Testis (tissue), 2 donors: ENCODE measurements at regions not wholly inside any gene's neighbourhood (a gene's known extent, or its start where the extent isn't known, plus 50 kb on each side); places are given as distances from the start of the nearest gene placed in this dataset.

Experiments used
- CTCF ChIP-seq, 3 experiments: fragments of 450-650 bp in 2 of 3; fragments of 200-600 bp in 1 of 3; sonication (generic) in 1 of 3; IDR thresholded peaks; one replicate each; pipeline ENCODE4 v1.5.1; 2016 to 2019; ENCODE audit warnings: antibody characterized with exemption in 3 of 3, mild to moderate bottlenecking in 2 of 3, moderate library complexity in 1 of 3
- POLR2A ChIP-seq: fragments of 450-650 bp; IDR thresholded peaks from one replicate; pipeline ENCODE4 v1.6.1; 2017; ENCODE audit warnings: antibody characterized with exemption, mild to moderate bottlenecking, moderate library complexity

DNA sequence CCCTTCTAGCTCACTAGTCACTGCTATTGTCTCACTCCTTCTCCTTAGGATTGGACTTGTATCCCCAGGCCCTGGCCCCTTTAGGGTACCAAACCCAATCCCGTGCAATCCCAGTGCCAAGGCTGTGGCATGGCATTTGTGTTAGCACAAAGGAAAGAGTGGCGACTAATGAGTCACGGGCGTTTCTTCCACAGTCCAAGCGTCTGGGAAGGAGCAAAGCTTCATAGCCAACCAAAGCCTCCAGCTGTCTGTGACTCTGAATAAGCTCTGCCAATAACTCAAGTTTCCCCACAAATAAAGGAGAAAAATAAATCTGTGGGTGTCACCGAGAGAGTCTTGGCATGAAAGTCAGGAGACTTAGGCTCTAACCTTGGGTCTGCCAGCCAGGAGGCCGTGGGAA, 54.6 kb upstream of the COX10 start:
- TF ChIP-seq POLR2A (no peak), CTCF (IDR thresholded peaks at IDR 0.05) (no peak)
